Stomach (tissue), 8 donors: ENCODE measurements at regions not wholly inside any gene's neighbourhood (a gene's known extent, or its start where the extent isn't known, plus 50 kb on each side); places are given as distances from the start of the nearest gene placed in this dataset.

Source experiments
- DNase-seq, 2 donors: peaks; one replicate each; pipeline versions ENCODE4 v3.0.0 to v3.0.0-alpha.2; 2013 to 2019
- H3K27ac ChIP-seq, 5 donors: fragments of 200-600 bp in 4 of 5; sonication (generic) in 4 of 5; one replicate each; pipeline ENCODE4 v1.5.1; 2013 to 2019; ENCODE audit warnings: mild to moderate bottlenecking in 1 of 5, moderate library complexity in 1 of 5
- H3K27me3 ChIP-seq, 3 donors: fragments of 200-600 bp; sonication (generic); one replicate each; pipeline ENCODE4 v1.5.1; 2017 to 2019; ENCODE audit warnings: mixed run types in 1 of 3
- H3K36me3 ChIP-seq, 4 donors: fragments of 200-600 bp; sonication (generic); 1 replicate in 3 of 4; 2 replicates in 1 of 4; pipeline ENCODE4 v1.5.1; 2016 to 2019
- H3K4me1 ChIP-seq, 4 donors: fragments of 200-600 bp; sonication (generic); one replicate each; pipeline ENCODE4 v1.5.1; 2016 to 2019
- H3K4me3 ChIP-seq, 4 donors: fragments of 200-600 bp; sonication (generic) in 3 of 4; one replicate each; pipeline ENCODE4 v1.5.1; 2016 to 2019; ENCODE audit warnings: mild to moderate bottlenecking in 1 of 4
- H3K9me3 ChIP-seq, 4 donors: fragments of 200-600 bp; sonication (generic); one replicate each; pipeline ENCODE4 v1.5.1; 2016 to 2019
- CTCF ChIP-seq, 7 experiments: fragments of 450-650 bp in 4 of 7; fragments of 200-600 bp in 3 of 7; sonication (generic) in 3 of 7; IDR thresholded peaks; one replicate each; pipeline ENCODE4 v1.5.1; 2016 to 2019; ENCODE audit warnings: antibody characterized with exemption in 7 of 7, control low read depth in 2 of 7, mild to moderate bottlenecking in 1 of 7
- EP300 ChIP-seq: sonication (generic); formaldehyde crosslinking; IDR thresholded peaks from one replicate; pipeline ENCODE4 v1.6.1; 2017; ENCODE audit warnings: antibody characterized with exemption
- POLR2A ChIP-seq, 4 donors: fragments of 450-650 bp; IDR thresholded peaks; one replicate each; pipeline ENCODE4 v1.6.1; 2016; ENCODE audit warnings: antibody characterized with exemption in 4 of 4, control low read depth in 2 of 4, mild to moderate bottlenecking in 1 of 4, moderate library complexity in 1 of 4
- POLR2AphosphoS5 ChIP-seq, 3 donors: sonication (generic); formaldehyde crosslinking; IDR thresholded peaks; one replicate each; pipeline ENCODE4 v1.6.1; 2016; ENCODE audit warnings: antibody characterized with exemption in 3 of 3
- WGBS, 5 donors: extraction: QIAGEN DNeasy Blood & Tissue Kit in 3 of 5; methylation state at CpG; one replicate each; pipeline versions ENCODE4 v1.1.5 to v1.1.7; 2013 to 2018; 5-methylcytosine and 5-hydroxymethylcytosine counted together
- intact Hi-C: fragments of 100-400 bp; cut with DNase I; formaldehyde crosslinking; loops from one replicate; pipeline ENCODE4 v1.15.1; 2023; ENCODE audit warnings: low total_unique reads
- donor health status: healthy with polysubstance abuse.
- donor health status: Bipolar disorder and iron deficiency.
- donor health status: healthy.

GRCh38 chrX:137423241-137423640 lies 142.7 kb upstream of the ZIC3 start:
- WGBS, 5 donors = 16 to 22% (median 18%) methylated on average over 3 of the region's 3 CpGs
- intact Hi-C loops = no loop called here
- DNase-seq = no peak
- H3K27me3 ChIP-seq = peaks cover 22 to 66% (median 52%) of the 10 kb centered on the region in 3 donors
- H3K4me3 ChIP-seq = no peak overlapping the region
- H3K9me3 ChIP-seq = peaks cover 0 to 7% (median 2%) of the 10 kb centered on the region in 4 donors
- H3K4me1 ChIP-seq = peaks cover under 1 to 14% (median 13%) of the 10 kb centered on the region in 4 donors
- no peak overlapping the region for H3K27ac ChIP-seq
- no peaks in the 10 kb centered on the region for H3K36me3 ChIP-seq
- TF ChIP-seq POLR2AphosphoS5 (IDR thresholded peaks at IDR 0.05) (no peak), EP300 (no peak), POLR2A (IDR thresholded peaks at IDR 0.05) (no peak), CTCF (IDR thresholded peaks at IDR 0.05) (no peak)

GRCh38 chrX:137418086-137418485 lies 147.8 kb upstream of the ZIC3 start:
- peaks cover 4 to 16% (median 13%) of the 10 kb centered on the region in 3 donors for H3K27me3 ChIP-seq
- H3K4me3 ChIP-seq = no peak overlapping the region
- H3K36me3 ChIP-seq = no peaks in the 10 kb centered on the region
- TF ChIP-seq CTCF (IDR thresholded peaks at IDR 0.05) (no peak), POLR2AphosphoS5 (IDR thresholded peaks at IDR 0.05) (no peak), EP300 (no peak), POLR2A (IDR thresholded peaks at IDR 0.05) (no peak)
- H3K4me1 ChIP-seq = no peaks in the 10 kb centered on the region
- 58 to 71% (median 62%) methylated on average over 2 of the region's 2 CpGs for WGBS, 5 donors
- no peaks in the 10 kb centered on the region for H3K9me3 ChIP-seq
- no peak overlapping the region for H3K27ac ChIP-seq
- intact Hi-C loops = no loop called here
- DNase-seq = no peak

GRCh38 chrX:137413190-137413589 lies 152.7 kb upstream of the ZIC3 start:
- Histone ChIP-seq H3K4me3 (no peak overlapping the region), H3K27me3 (no peaks in the 10 kb centered on the region), H3K4me1 (no peaks in the 10 kb centered on the region), H3K36me3 (no peaks in the 10 kb centered on the region), H3K27ac (no peak overlapping the region), H3K9me3 (no peaks in the 10 kb centered on the region)
- intact Hi-C loops = no loop called here
- DNase-seq = no peak
- WGBS, 5 donors = 34 to 62% (median 59%) methylated on average over 3 of the region's 3 CpGs
- no peak for TF ChIP-seq POLR2A (IDR thresholded peaks at IDR 0.05)
- no peak for TF ChIP-seq CTCF (IDR thresholded peaks at IDR 0.05)
- no peak for TF ChIP-seq EP300

GRCh38 chrX:137405449-137406140 lies 160.3 kb upstream of the ZIC3 start:
- Histone ChIP-seq H3K36me3 (no peaks in the 10 kb centered on the region), H3K27me3 (peaks cover 0 to 3% (median 0%) of the 10 kb centered on the region in 3 donors), H3K27ac (no peak overlapping the region), H3K4me3 (no peak overlapping the region), H3K4me1 (no peaks in the 10 kb centered on the region), H3K9me3 (no peaks in the 10 kb centered on the region)
- TF ChIP-seq EP300 (no peak), CTCF (IDR thresholded peaks at IDR 0.05) (no peak), POLR2A (IDR thresholded peaks at IDR 0.05) (no peak), POLR2AphosphoS5 (IDR thresholded peaks at IDR 0.05) (no peak)
- DNase-seq = no peak
- intact Hi-C loops = no loop called here
- WGBS, 5 donors = 84 to 93% (median 90%) methylated on average over 9 to 26 of the region's 26 CpGs
